Kidney epithelial cell (primary cell): ENCODE measurements at regions not wholly inside any gene's neighbourhood (a gene's known extent, or its start where the extent isn't known, plus 50 kb on each side); places are given as distances from the start of the nearest gene placed in this dataset.

Source experiments
- DNase-seq: peaks from one replicate; pipeline ENCODE4 v3.0.0-alpha.2; 2010; ENCODE audit warnings: low read depth
- H3K27me3 ChIP-seq: 2 replicates; pipeline ENCODE4 v1.6.0; 2011; ENCODE audit warnings: low read length; ENCODE audit not compliant: control insufficient read depth, insufficient read depth
- H3K36me3 ChIP-seq: 2 replicates; pipeline ENCODE4 v1.5.1; 2011; ENCODE audit warnings: low read length; ENCODE audit not compliant: control insufficient read depth, insufficient read depth
- H3K4me3 ChIP-seq: 2 replicates; pipeline ENCODE4 v1.5.1; 2011; ENCODE audit warnings: low read depth, mild to moderate bottlenecking, control low read depth, low read length
- TF ChIP-seq, protein P1 (sequence below): IDR thresholded peaks from 2 replicates; pipeline ENCODE4 v1.5.1; 2011; ENCODE audit warnings: mild to moderate bottlenecking, moderate library complexity, low read length, control low read depth, inconsistent platforms; ENCODE audit not compliant: insufficient read depth, poor library complexity, severe bottlenecking

DNA sequence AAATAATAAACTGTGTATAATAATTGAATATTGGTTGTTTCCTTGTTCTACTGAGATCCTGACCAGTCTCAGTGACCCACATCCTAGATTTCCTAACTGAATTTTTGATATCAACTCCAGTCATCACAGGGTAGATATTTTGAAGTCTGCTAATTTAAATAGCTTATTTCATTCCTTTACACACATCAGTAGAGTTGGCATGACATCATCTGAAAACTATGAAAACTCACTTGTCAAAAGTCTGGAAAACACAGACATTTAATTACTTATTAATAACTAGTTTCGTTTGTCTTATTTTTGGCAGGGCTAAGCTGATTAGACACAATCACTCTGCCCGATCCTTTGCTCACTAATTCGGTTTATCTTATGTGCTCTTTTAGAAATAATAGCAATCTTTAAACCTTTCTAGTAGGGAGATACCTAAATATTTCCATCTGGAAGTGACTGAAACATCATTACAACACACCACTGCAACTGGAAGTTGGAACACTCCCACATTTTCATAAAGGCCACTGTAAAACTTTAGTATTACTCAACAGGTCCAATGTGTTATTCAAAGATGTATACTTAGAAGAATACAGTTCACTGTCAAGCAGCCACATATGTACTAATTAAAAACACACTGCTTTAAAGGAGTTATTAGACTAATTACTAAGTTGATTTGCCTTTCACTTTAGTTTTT lies 198.4 kb upstream of the ZNF717 start:
- TF ChIP-seq, protein P1, sequence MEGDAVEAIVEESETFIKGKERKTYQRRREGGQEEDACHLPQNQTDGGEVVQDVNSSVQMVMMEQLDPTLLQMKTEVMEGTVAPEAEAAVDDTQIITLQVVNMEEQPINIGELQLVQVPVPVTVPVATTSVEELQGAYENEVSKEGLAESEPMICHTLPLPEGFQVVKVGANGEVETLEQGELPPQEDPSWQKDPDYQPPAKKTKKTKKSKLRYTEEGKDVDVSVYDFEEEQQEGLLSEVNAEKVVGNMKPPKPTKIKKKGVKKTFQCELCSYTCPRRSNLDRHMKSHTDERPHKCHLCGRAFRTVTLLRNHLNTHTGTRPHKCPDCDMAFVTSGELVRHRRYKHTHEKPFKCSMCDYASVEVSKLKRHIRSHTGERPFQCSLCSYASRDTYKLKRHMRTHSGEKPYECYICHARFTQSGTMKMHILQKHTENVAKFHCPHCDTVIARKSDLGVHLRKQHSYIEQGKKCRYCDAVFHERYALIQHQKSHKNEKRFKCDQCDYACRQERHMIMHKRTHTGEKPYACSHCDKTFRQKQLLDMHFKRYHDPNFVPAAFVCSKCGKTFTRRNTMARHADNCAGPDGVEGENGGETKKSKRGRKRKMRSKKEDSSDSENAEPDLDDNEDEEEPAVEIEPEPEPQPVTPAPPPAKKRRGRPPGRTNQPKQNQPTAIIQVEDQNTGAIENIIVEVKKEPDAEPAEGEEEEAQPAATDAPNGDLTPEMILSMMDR = no peak
- DNase-seq = peak; percentile 39
- no peaks in the 10 kb centered on the region for H3K36me3 ChIP-seq
- no peak overlapping the region for H3K4me3 ChIP-seq
- H3K27me3 ChIP-seq = no peaks in the 10 kb centered on the region

DNA sequence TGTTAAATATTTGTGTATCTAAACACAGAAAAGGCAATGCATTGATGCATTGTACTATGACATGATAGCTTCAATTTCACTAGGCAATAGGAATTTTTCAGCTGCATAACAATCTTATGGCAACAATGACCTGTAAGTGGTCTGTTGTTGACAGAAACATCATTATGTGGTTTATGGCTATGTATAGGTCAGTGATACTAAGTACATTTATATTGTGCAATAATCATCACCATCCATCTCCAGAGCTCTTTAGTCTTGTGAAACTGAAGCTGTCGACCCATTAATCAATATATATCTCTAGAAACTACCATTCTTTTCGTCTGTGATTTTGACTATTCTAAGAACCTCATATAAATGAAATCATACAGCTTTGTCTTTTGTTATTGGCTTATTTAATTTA lies 200.1 kb upstream of the ZNF717 start:
- no peak for DNase-seq
- Histone ChIP-seq H3K27me3 (no peaks in the 10 kb centered on the region), H3K36me3 (no peaks in the 10 kb centered on the region), H3K4me3 (no peak overlapping the region)
- TF ChIP-seq, protein P1 = no peak

GRCh38 chr3:76010252-76010651 lies 224.9 kb upstream of the ZNF717 start:
- H3K27me3 ChIP-seq = no peaks in the 10 kb centered on the region
- TF ChIP-seq, protein P1 = no peak
- DNase-seq = no peak
- H3K36me3 ChIP-seq = no peaks in the 10 kb centered on the region
- H3K4me3 ChIP-seq = no peak overlapping the region

DNA sequence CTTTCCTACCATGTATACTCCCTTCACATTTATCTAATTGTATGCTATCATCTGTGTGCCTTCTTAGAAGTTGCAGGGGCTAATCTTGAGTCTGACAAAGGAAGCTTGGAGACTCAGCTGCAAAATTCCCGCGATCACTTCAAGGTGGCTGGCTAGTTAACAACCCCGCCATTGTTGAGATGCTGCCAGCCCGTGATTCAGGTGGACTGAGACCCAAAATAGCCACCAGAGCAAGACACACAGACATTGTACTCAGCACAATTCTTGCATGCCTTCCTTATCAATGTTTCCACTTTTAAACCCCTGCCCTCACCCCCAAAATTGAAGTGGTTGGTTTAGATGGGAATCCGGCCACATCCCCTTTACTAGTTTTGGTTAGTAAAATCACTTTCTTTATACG lies 225.8 kb upstream of the ZNF717 start:
- TF ChIP-seq, protein P1 = no peak
- Histone ChIP-seq H3K4me3 (no peak overlapping the region), H3K27me3 (no peaks in the 10 kb centered on the region), H3K36me3 (no peaks in the 10 kb centered on the region)
- DNase-seq = no peak

DNA sequence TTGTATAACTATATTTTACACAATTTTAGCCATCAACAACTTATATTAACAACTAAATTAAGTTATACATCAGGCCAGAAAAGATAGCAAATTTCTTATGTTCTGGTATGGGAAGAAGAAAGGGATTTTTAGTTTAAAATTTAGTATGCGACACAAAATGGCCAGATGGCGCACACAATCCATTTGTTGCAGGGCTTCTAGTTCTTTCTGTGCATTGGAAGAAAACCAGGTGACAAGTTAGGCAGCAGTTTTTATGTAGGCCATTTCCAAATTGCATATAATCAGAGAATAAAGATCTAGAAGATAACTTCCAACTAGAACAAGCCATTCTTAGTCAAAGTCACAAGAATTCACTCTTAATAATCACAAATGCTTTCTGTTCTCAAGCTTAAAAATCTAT lies 230.1 kb upstream of the ZNF717 start:
- no peaks in the 10 kb centered on the region for H3K27me3 ChIP-seq
- H3K36me3 ChIP-seq = no peaks in the 10 kb centered on the region
- H3K4me3 ChIP-seq = no peak overlapping the region
- DNase-seq = no peak
- TF ChIP-seq, protein P1 = no peak

GRCh38 chr3:76016111-76016510 lies 230.8 kb upstream of the ZNF717 start:
- Histone ChIP-seq H3K36me3 (no peaks in the 10 kb centered on the region), H3K27me3 (no peaks in the 10 kb centered on the region)

More at GRCh38 chr3:76016111-76016510, 230.8 kb upstream of the ZNF717 start:
- DNase-seq = no peak
- H3K4me3 ChIP-seq = no peak overlapping the region
- TF ChIP-seq, protein P1 = no peak
